ENCODE measurements at regions not wholly inside any gene's neighbourhood (a gene's known extent, or its start where the extent isn't known, plus 50 kb on each side); places are given as distances from the start of the nearest gene placed in this dataset.

DNA sequence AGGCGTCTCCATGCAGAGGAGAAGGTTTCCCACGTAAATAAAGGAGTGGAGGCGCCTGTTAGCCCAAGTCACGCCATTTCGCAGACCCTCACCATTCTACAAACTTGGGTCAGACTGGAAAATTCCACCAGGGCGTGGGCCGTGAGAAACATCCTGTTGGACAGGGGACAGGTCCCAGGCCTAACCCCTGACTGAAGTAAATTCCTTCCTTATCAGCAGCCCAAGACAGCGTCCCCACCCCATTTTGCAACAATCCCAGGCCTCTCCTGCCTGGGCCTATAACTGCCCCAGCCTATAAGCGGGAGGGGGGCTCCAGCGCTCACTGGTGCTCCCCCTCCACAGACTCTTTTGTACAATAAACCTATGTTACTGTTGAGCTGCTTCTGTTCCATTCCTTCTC lies 57.3 kb upstream of the CBLN2 start:
- DNase-seq (ENCODE audit: low read depth): no peak

All from myocyte (in vitro differentiated cells).